ENCODE measurements at regions not wholly inside any gene's neighbourhood (a gene's known extent, or its start where the extent isn't known, plus 50 kb on each side); places are given as distances from the start of the nearest gene placed in this dataset.
A peak's percentile ranks its signal among the peaks of the same experiment; 100 is the strongest.

DNA sequence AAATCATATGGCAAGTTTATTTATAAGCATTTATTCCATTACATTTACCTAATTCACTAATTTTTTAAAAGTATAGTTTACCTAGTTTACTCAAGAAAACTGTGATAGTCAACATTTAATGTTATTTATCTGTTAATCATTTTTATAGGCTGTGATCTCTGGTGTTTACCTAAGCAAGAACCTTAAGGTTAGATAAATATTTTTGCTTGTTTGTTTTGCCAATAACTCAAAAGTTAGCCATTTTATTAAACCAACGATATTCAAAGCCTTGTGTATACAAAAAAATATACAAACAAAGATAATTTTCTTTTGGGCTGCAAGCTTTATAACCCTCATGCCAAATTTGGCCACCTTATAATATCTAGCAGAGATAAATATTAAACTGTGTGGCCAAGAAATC is 157.3 kb downstream of the SLCO1B3 start:
- DNase-seq (ENCODE audit: low read depth): no peak

DNA sequence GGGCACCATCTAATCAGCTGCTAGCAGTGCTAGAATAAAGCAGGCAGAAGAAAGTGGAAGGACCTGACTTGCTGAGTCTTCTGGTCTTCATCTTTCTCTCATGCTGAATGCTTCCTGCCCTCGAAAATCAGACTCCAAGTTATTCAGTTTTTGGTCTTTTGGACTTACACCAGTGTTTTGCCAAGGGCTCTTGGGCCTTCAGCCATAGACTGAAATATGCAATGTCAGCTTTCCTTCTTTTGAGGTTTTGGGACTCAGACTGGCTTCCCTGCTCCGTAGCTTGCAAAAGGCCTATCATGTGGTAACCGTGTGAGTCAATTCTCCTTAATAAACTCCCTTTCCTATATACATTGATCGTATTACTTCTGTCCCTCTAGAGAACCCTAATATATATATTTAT is 159.3 kb downstream of the SLCO1B3 start:
- DNase-seq (ENCODE audit: low read depth): no peak

DNA sequence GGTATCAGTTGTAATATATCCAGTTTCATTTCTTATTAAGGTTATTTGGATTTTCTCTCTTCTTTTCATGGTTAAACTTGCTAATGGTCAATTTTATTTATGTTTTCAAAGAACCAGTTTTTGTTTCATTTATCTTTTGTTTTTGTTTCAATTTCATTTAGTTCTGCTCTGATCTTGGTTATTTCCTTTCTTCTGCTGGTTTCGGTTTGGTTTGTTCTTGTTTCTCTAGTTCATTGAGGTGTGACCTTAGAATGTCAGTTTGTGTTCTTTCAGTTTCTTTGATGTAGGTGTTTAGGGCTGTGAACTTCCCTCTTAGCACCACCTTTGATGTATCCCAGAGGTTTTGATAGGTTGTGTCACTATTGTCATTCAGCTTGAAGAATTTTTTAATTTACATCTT is 145.6 kb upstream of the SLCO1B1 start:
- no peak for DNase-seq (ENCODE audit: low read depth)

GRCh38 chr12:21001778-21002177 is 129.2 kb upstream of the SLCO1B1 start:
- DNase-seq (ENCODE audit: low read depth): no peak

- DNase-seq (ENCODE audit: low read depth): no peak
Observed at GRCh38 chr12:21025656-21026055, 105.3 kb upstream of the SLCO1B1 start.

- peak; percentile 2 for DNase-seq (ENCODE audit: low read depth)
Observed at GRCh38 chr12:21026302-21026701, 104.7 kb upstream of the SLCO1B1 start.

DNA sequence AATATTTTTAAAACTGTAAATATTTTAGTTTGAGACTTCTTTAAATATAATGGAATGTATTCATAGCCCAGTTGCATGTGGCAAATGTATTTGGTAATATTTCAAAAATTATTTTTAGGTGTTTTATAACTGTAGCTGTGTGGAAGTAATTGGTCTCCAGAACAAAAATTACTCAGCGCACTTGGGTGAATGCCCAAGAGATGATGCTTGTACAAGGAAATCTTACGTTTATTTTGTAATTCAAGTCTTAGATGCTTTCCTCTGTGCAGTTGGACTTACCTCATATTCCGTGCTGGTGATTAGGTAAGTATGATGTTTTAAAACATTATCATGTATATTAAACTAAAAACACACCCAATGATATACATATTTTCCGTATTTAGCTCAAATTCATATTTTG is 76.7 kb upstream of the SLCO1B1 start:
- peak; percentile 25 for DNase-seq (ENCODE audit: low read depth)

DNA sequence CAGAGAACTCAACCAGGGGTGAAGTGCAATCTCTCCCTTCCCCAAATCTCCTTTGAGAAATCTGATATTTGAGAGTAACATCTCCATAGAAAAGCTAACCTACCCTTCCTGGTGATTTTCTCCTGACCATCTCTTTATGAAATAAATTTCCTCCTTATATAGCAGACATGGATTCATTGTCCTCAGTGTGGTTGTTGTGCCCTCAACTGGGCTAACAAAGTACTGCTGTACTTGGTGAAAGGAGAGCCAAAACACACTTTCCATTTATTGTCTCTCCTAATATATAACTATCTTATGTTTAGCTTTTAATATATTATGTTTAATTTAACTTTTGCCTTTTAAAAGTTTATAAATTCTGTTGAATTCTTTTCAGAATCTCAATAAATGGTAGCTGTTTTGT is 65.1 kb upstream of the SLCO1B1 start:
- DNase-seq (ENCODE audit: low read depth): peak; percentile 42

GRCh38 chr12:21073129-21073528 is 57.9 kb upstream of the SLCO1B1 start:
- DNase-seq (ENCODE audit: low read depth): no peak

- DNase-seq (ENCODE audit: low read depth): peak; percentile 93
Observed at GRCh38 chr12:21073822-21074460, 57.1 kb upstream of the SLCO1B1 start.

Data from ELR (cell line).